HG03066 (cell line): ENCODE measurements at regions not wholly inside any gene's neighbourhood (a gene's known extent, or its start where the extent isn't known, plus 50 kb on each side); places are given as distances from the start of the nearest gene placed in this dataset.

Experiments used
- ATAC-seq: cut with Tn5 transposase; IDR thresholded peaks from one replicate; pipeline ENCODE4 v1.9.1; 2021; ENCODE audit warnings: low read depth; ENCODE audit not compliant: unreplicated experiment

GRCh38 chr18:78296166-78296565 is 683.5 kb upstream of the SALL3 start:
- no peak for ATAC-seq

- no peak for ATAC-seq
Measured at GRCh38 chr18:78297048-78297447, 682.6 kb upstream of the SALL3 start.

GRCh38 chr18:78303519-78304191 is 676.0 kb upstream of the SALL3 start:
- ATAC-seq = no peak

DNA sequence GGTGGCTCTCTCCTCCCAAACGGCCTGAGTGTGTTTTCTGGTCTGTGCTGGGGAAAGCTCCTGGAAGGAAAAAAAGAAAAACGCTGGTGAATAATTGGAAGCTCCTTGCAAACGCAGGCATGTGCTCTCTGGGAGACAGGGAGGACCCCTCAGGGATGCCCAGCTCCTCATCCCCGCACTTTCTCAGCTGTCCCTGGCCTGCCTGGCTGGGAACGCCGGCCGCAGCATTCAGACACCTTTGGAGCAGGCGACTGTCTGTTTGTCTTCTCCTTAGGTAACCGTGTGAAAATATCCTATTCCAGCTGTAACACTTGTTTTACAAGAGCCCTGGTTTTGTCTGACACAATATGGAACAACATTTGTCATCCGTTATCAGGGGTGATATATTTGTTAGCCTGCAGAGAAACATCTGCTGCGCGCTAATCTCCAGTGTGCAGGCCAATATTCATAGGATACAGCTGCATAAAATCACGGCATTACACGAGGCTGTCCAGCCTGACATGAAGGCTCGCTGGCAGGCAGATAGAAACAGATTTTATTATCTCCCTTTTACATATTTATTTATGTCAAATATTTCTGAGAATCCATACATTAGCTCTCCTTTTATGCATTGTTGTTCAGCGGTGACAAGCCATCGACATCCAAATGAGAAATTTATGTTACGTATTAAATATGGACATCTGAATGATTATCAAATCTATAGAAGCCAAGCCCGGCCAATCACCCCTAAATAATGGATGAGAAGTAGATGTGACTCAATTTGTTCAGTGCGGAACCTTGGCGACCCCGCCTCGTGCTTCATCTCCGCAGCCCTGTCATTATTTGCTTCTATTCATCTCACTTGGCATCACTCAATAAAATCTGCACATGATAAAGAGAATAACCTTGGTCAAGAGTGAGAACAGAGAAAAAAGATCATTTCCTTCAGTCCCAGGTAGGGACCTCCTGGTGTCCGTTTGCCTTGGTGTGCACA is 675.1 kb upstream of the SALL3 start:
- no peak for ATAC-seq

- ATAC-seq = no peak
Measured at GRCh38 chr18:78305789-78306188, 673.8 kb upstream of the SALL3 start.

- no peak for ATAC-seq
Measured at GRCh38 chr18:78309307-78309706, 670.3 kb upstream of the SALL3 start.

GRCh38 chr18:78309924-78310323 is 669.7 kb upstream of the SALL3 start:
- no peak for ATAC-seq

- ATAC-seq = no peak
Measured at GRCh38 chr18:78319264-78319663, 660.4 kb upstream of the SALL3 start.

DNA sequence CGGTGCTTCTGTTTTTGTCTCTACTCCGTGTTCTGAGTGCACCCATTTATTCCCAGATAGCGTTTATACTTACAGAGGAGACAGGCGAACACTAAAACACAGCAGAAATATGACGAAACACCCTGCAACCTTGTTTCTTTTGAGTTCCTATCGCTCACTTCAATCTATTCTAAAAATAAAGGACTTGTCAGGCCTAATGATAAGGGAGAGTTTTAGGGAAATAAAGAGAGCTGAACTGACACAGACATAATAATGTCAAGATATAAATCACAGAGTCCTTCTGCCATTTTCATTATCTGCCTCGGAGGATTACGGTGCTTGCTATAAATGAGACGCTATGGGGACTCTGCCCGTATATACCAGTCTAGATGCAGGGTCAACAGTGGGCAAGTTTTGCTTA is 659.7 kb upstream of the SALL3 start:
- no peak for ATAC-seq

DNA sequence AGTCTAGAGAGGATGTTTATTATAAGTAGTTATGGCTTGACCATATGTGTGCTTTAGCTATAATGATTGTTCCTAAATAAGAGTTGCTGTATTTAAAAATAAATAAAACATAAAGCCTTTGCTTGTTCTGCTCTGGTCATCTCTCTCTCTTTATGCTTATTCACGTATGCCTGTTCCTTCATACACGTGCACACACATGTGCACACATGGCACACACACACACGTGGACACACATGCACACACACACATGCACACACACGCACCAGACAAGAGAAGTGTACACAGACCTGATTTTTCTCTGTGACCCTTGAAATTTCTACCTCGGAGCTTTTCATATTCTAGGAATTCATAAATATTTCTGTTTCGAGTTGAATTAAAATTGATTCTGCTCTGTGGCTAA is 658.2 kb upstream of the SALL3 start:
- ATAC-seq = no peak

- ATAC-seq = no peak
Measured at GRCh38 chr18:78323453-78324197, 656.0 kb upstream of the SALL3 start.

DNA sequence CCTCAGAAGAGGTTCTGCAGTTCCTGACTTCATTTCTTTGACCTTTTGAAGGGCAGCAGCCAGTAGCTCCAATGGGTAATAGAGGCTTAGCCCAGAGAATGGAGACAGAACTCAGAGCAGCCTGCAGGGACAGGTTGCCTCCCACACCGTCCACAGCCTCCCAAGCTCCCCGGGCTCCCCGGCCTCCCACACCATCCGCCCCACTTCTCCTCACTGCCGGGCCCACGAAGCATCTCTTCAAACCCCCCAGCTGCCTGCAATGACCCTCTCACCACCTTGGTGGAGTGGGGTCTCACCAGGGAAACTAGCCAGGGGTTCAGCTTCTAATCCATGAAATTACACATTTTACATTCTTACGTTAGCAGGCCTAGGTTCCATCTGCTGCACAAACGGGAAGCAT is 652.0 kb upstream of the SALL3 start:
- no peak for ATAC-seq

DNA sequence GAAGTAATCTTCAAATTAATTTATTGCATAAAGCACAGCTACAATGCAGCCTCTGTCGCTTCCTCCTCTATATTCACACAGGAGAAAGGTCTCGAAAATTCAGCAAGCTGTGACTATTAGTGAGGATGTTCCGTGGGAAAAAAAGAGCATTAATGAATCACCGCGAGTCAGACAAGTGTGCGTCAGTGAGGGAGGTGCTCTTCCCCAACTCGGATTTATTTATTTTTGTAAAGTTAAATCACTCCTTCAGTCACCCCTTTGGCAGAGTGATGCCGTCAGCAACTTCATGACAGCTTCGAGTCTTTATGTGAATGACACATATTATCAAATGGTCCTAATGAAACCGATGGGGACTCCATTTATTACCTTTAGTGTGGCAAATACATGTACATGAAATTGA is 648.9 kb upstream of the SALL3 start:
- no peak for ATAC-seq

GRCh38 chr18:78352910-78353309 is 626.7 kb upstream of the SALL3 start:
- ATAC-seq = no peak

- ATAC-seq = no peak
Measured at GRCh38 chr18:78362198-78362597, 617.4 kb upstream of the SALL3 start.

DNA sequence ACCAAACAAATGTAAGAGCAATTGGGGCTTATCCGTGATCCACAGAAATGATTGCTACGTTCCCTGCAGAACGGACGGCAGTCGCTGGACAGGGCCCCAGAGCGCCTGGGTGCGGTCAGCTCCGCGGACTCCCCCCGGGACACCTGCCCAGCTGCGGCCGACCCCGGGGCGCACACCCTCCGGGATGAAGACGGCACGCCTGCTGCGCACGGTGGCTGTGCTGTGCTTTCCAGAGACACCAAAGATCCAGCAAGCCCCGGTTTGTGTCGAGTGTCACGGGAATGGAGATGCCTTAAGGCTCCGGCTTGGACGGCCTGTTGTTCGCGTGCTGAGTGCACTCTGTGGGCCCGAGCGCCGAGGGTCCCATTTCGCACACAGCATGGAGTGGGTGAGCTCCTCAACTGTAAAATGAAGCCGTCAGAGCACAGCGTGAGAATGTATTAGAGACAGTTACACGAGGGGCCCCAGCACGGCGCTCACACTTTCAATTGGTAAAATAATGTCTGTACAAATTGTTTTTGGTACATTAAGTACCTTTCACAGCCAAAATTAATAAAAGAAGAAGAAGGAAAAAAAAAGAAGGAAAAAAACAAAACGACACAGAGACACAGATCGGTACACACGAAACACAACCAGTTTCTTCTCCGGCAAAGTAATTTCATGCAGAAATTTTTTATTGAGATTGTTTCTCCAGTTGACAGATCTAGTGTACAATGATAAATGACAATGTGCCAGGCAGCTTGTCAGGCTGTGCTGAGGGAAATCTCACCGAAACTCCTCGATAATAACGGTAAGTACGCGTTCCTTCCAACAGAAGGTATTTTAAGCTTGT is 615.8 kb upstream of the SALL3 start:
- no peak for ATAC-seq

GRCh38 chr18:78364388-78364960 is 615.1 kb upstream of the SALL3 start:
- no peak for ATAC-seq

- no peak for ATAC-seq
Measured at GRCh38 chr18:78367996-78368395, 611.6 kb upstream of the SALL3 start.

DNA sequence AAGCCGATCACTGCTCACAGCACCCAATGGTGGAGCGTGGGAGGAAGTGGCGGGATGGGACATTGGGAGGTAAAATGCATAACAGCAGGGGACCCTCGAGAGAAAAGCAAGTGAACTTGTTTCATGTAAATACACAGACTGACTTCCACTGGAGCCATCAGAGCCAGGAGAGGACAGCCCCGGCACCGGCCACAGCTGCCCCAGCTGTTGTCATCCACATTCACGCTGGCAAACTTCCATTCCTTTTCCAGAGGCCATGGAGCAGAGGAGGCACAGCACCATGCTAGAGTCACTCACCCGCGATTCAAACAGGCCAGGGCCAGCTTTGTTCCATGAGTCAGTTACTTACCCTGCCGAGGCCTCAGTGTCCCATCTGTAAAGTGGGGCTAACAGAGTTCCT is 610.9 kb upstream of the SALL3 start:
- no peak for ATAC-seq

DNA sequence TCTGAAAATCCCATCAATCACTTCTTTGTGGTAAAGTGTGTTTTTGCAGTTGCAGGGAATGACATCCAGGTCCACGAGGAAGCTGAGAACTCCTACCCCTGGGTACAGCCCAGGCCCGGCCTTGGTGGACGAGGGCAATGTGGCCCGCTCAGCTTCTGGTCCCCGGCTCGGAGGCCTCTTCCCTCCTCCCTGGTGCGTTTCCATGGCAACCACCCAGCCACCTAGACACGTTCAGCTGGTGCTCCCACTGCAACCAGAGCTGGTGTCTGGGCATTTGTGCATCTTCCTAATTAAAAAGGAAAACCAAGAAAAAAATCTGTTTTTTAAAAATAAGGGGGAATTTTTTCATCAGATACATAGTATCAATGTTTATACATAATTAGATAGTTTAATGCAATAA is 603.6 kb upstream of the SALL3 start:
- ATAC-seq = no peak
